ENCODE measurements at regions not wholly inside any gene's neighbourhood (a gene's known extent, or its start where the extent isn't known, plus 50 kb on each side); places are given as distances from the start of the nearest gene placed in this dataset.
A peak's percentile ranks its signal among the peaks of the same experiment; 100 is the strongest.

DNA sequence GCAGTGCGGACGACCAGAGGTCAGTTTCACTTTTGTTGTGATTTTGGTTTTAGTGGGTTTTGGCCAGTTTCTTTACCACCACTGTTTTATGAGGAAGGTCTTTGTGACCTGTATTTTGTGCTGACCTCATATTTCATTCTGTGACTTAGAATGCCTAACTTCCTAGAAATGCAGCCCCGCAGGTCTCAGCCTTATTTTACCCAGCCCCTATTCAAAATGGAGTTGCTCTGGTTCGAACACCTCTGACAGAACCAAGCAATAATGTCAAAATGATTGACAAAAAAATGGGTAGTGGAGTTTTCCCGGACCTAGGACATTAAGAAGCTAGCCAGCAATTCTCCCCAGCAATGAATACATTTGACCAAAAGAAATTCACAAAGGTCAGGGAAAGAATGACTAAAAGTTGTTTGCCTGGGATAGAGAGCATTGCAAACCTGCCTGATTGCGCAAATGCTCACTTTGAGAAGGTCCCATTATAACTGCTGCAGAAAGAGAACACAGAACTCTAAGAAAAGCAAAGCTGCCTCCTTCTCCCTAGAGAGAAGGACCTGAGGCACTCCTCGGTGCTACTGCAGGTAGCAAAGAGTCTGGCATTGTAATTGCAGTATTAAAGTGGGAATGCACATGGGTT lies 288.8 kb downstream of the ADGB start:
- Histone ChIP-seq H3K4me3 (ENCODE audit: low read length) (no peak overlapping the region), H3K9me3 (replicated peaks; ENCODE audit: control insufficient read depth, low read depth, low read length) (no peaks in the 10 kb centered on the region), H3K27ac (ENCODE audit: low read length) (no peak overlapping the region), H3K36me3 (ENCODE audit: control insufficient read depth, insufficient read depth, low read length) (no peaks in the 10 kb centered on the region), H3K4me1 (ENCODE audit: control insufficient read depth, insufficient read depth, low read length) (no peaks in the 10 kb centered on the region), H3K27me3 (ENCODE audit: control insufficient read depth, insufficient read depth, low read length) (no peaks in the 10 kb centered on the region)
- 64% methylated on average over 2 of the region's 7 CpGs for WGBS (ENCODE audit: insufficient coverage)
- DNase-seq = no peak

DNA sequence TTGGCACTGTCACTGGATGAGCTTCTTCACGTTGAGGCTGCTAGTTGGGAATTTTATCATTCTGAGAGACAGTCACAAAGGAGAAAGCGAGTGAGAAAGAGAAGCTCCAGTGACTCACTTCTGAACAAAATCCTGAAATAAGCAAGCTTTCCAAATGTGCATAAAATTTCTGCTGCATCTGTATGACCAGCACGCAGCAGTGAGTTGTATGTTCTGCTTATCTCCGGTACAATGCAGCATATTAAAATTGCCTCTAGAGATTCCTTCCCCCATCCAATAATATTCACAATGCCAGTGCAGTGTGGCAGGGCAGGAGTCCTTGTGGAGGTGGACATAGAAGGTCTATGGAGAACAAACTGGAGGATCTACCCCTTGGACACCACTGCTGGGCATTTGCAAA lies 290.5 kb downstream of the ADGB start:
- Histone ChIP-seq H3K36me3 (ENCODE audit: control insufficient read depth, insufficient read depth, low read length) (no peaks in the 10 kb centered on the region), H3K4me1 (ENCODE audit: control insufficient read depth, insufficient read depth, low read length) (no peaks in the 10 kb centered on the region), H3K27ac (ENCODE audit: low read length) (no peak overlapping the region), H3K4me3 (ENCODE audit: low read length) (no peak overlapping the region), H3K9me3 (replicated peaks; ENCODE audit: control insufficient read depth, low read depth, low read length) (no peaks in the 10 kb centered on the region), H3K27me3 (ENCODE audit: control insufficient read depth, insufficient read depth, low read length) (no peaks in the 10 kb centered on the region)
- WGBS (ENCODE audit: insufficient coverage) = no CpG with 5 or more reads among the region's 4 CpGs
- DNase-seq = no peak

DNA sequence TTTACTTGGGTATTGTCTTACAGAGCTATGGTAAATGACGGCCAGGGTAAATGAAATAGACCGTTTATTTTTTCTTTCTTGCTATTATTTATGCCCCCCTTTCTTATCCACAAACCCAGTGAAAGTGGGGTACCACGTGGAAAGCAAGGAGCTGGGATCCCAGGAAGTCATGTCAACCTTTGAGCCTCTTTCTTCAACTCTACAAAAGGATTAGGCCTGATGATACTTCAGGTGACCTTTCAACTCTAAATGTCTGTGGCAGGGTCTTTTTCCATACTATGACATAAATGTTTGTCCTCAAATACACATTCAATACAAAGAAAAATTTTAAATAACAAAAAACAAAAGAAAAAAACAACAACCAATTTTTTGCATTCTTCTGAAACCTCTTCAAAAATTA lies 291.4 kb downstream of the ADGB start:
- H3K9me3 ChIP-seq (replicated peaks; ENCODE audit: control insufficient read depth, low read depth, low read length) = no peaks in the 10 kb centered on the region
- no peak overlapping the region for H3K4me3 ChIP-seq (ENCODE audit: low read length)
- H3K27me3 ChIP-seq (ENCODE audit: control insufficient read depth, insufficient read depth, low read length) = no peaks in the 10 kb centered on the region
- no peak overlapping the region for H3K27ac ChIP-seq (ENCODE audit: low read length)
- DNase-seq = no peak
- H3K36me3 ChIP-seq (ENCODE audit: control insufficient read depth, insufficient read depth, low read length) = no peaks in the 10 kb centered on the region
- WGBS (ENCODE audit: insufficient coverage) = no CpG with 5 or more reads among the region's 3 CpGs
- no peaks in the 10 kb centered on the region for H3K4me1 ChIP-seq (ENCODE audit: control insufficient read depth, insufficient read depth, low read length)

GRCh38 chr6:146890644-146891434 lies 292.1 kb downstream of the ADGB start:
- 80% methylated on average over 5 of the region's 9 CpGs for WGBS (ENCODE audit: insufficient coverage)

DNA sequence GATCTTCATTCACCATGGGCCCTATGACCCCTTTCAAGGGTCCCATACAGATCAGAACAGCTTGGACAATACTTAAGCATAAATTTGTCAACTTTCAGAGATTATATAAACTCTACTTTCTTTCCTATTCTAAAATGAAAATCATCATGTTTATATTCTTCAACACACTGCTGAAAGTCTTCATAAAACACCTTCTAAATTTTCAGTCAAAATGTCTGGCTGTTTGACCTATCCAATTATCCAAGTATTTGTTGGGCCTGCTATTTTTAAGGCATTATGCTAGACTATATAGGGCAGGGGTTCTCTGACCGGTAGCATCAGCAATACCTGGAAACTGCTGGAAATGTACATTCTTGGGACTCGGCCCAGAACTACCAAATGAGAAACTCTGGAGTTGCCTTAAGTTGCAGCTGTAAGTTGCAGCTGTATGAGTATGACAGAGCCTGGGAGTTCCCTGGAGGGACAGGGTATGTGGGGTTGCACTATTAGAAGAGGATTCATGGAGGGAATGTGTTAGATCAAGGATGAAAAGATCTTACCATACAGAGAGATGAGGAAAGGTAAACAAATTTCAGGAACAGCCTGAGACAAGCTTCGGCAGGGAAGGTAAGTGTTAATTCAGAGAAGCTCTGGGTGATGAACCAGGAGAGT lies 293.0 kb downstream of the ADGB start:
- Histone ChIP-seq H3K4me1 (ENCODE audit: control insufficient read depth, insufficient read depth, low read length) (no peaks in the 10 kb centered on the region), H3K36me3 (ENCODE audit: control insufficient read depth, insufficient read depth, low read length) (no peaks in the 10 kb centered on the region), H3K27me3 (ENCODE audit: control insufficient read depth, insufficient read depth, low read length) (no peaks in the 10 kb centered on the region), H3K9me3 (replicated peaks; ENCODE audit: control insufficient read depth, low read depth, low read length) (no peaks in the 10 kb centered on the region), H3K4me3 (ENCODE audit: low read length) (no peak overlapping the region), H3K27ac (ENCODE audit: low read length) (no peak overlapping the region)
- DNase-seq = peak; percentile 75
- 38% methylated on average over 3 of the region's 3 CpGs for WGBS (ENCODE audit: insufficient coverage)

More at GRCh38 chr6:146890644-146891434, 292.1 kb downstream of the ADGB start:
- no peaks in the 10 kb centered on the region for H3K36me3 ChIP-seq (ENCODE audit: control insufficient read depth, insufficient read depth, low read length)
- H3K9me3 ChIP-seq (replicated peaks; ENCODE audit: control insufficient read depth, low read depth, low read length) = no peaks in the 10 kb centered on the region
- H3K4me3 ChIP-seq (ENCODE audit: low read length) = no peak overlapping the region
- H3K27me3 ChIP-seq (ENCODE audit: control insufficient read depth, insufficient read depth, low read length) = no peaks in the 10 kb centered on the region
- H3K4me1 ChIP-seq (ENCODE audit: control insufficient read depth, insufficient read depth, low read length) = no peaks in the 10 kb centered on the region
- no peak for DNase-seq
- no peak overlapping the region for H3K27ac ChIP-seq (ENCODE audit: low read length)

GRCh38 chr6:146892283-146892612 lies 293.5 kb downstream of the ADGB start:
- DNase-seq = no peak
- no peaks in the 10 kb centered on the region for H3K4me1 ChIP-seq (ENCODE audit: control insufficient read depth, insufficient read depth, low read length)
- no peak overlapping the region for H3K27ac ChIP-seq (ENCODE audit: low read length)
- no peaks in the 10 kb centered on the region for H3K9me3 ChIP-seq (replicated peaks; ENCODE audit: control insufficient read depth, low read depth, low read length)
- H3K4me3 ChIP-seq (ENCODE audit: low read length) = no peak overlapping the region
- no CpG with 5 or more reads among the region's 1 CpG for WGBS (ENCODE audit: insufficient coverage)
- no peaks in the 10 kb centered on the region for H3K27me3 ChIP-seq (ENCODE audit: control insufficient read depth, insufficient read depth, low read length)
- H3K36me3 ChIP-seq (ENCODE audit: control insufficient read depth, insufficient read depth, low read length) = no peaks in the 10 kb centered on the region

DNA sequence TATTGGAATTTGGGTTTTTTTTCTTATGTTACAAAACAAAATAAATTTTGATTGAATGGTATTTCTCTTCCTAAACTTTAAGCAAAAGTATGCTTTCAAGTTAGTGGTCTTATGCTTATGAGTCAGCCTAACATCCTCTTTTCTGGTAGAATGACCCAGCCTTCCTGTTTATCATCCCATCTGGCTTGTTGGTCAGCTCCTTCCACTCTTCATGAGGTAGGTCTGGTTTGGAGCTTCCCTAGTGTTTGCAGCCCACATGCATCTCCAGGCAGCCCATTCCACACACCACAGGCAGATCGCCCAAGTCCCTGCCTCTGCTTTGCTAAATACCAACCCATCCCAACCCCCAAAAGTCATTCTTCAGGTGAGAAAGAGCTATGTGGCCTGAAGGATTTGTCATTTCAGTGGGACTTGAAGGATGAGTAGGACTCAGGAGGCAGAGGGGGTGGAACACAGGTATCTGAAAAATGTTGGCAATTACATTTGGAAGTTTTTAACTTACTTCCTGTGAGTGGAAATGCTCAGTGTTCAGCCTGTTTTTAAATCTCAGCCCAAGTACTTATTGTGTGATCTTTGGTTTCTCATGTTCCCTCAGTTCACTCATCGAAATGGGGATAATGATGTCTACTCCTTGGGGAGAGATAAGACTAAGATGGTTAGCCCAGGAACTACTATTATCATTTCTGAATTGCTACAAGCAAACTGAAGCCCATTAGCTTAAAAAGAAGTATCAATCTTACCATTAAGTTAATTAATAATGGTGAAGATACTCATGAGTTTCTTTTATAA lies 294.0 kb downstream of the ADGB start:
- Histone ChIP-seq H3K4me3 (ENCODE audit: low read length) (no peak overlapping the region), H3K4me1 (ENCODE audit: control insufficient read depth, insufficient read depth, low read length) (no peaks in the 10 kb centered on the region), H3K36me3 (ENCODE audit: control insufficient read depth, insufficient read depth, low read length) (no peaks in the 10 kb centered on the region), H3K9me3 (replicated peaks; ENCODE audit: control insufficient read depth, low read depth, low read length) (no peaks in the 10 kb centered on the region), H3K27ac (ENCODE audit: low read length) (no peak overlapping the region), H3K27me3 (ENCODE audit: control insufficient read depth, insufficient read depth, low read length) (no peaks in the 10 kb centered on the region)
- no CpG with 5 or more reads among the region's 2 CpGs for WGBS (ENCODE audit: insufficient coverage)
- peak; percentile 51 for DNase-seq

DNA sequence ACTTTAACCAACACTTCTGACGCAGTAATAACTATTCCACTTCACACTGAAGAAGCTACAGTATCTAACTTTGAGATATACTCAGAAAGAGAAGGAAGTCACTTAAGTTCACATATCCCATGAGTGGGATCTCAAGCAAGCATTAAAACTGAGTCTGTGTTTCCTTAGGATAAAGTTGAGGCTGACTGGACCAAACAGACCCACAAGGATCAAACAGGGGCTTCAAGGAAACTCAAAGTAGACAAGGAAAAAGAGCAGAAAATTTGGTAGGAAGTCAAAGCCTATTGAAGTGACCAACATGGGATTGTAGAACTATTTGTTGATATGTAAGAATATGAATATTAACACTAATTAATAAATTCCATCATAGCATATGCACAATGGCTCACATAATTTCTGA lies 294.9 kb downstream of the ADGB start:
- Histone ChIP-seq H3K4me3 (ENCODE audit: low read length) (no peak overlapping the region), H3K9me3 (replicated peaks; ENCODE audit: control insufficient read depth, low read depth, low read length) (no peaks in the 10 kb centered on the region), H3K27me3 (ENCODE audit: control insufficient read depth, insufficient read depth, low read length) (no peaks in the 10 kb centered on the region), H3K27ac (ENCODE audit: low read length) (no peak overlapping the region), H3K36me3 (ENCODE audit: control insufficient read depth, insufficient read depth, low read length) (no peaks in the 10 kb centered on the region), H3K4me1 (ENCODE audit: control insufficient read depth, insufficient read depth, low read length) (no peaks in the 10 kb centered on the region)
- WGBS (ENCODE audit: insufficient coverage) = no CpG with 5 or more reads among the region's 1 CpG
- DNase-seq = no peak

DNA sequence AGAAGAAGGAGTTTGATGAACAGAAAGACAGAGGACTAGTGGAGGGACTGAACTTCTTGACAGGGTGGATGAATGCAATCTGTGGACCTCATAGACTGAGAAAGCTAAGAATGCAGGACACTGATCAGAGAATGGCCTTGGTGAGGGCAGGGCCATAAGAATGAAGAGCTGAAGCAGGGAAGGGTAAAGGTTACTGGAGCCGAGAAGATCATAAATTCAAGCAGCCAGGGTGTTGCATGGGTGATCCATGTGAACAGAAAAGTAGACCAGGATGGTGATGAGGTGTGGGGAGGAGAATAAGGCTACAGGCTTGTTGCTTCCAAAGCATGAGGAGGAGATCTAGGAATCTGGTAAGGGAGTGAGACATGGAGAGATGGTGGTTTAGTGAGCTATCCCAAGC lies 295.9 kb downstream of the ADGB start:
- no peak for DNase-seq
- Histone ChIP-seq H3K4me3 (ENCODE audit: low read length) (no peak overlapping the region), H3K27me3 (ENCODE audit: control insufficient read depth, insufficient read depth, low read length) (no peaks in the 10 kb centered on the region), H3K27ac (ENCODE audit: low read length) (no peak overlapping the region), H3K4me1 (ENCODE audit: control insufficient read depth, insufficient read depth, low read length) (no peaks in the 10 kb centered on the region), H3K36me3 (ENCODE audit: control insufficient read depth, insufficient read depth, low read length) (no peaks in the 10 kb centered on the region), H3K9me3 (replicated peaks; ENCODE audit: control insufficient read depth, low read depth, low read length) (no peaks in the 10 kb centered on the region)
- WGBS (ENCODE audit: insufficient coverage) = 100% methylated on average over 1 of the region's 1 CpG

All from muscle of leg (tissue), 3 donors.